ENCODE measurements at regions not wholly inside any gene's neighbourhood (a gene's known extent, or its start where the extent isn't known, plus 50 kb on each side); places are given as distances from the start of the nearest gene placed in this dataset.

GRCh38 chr2:64829525-64829924 lies 159.7 kb upstream of the SLC1A4 start:
- no peak for DNase-seq (ENCODE audit: low read depth in 2 of 2)

DNA sequence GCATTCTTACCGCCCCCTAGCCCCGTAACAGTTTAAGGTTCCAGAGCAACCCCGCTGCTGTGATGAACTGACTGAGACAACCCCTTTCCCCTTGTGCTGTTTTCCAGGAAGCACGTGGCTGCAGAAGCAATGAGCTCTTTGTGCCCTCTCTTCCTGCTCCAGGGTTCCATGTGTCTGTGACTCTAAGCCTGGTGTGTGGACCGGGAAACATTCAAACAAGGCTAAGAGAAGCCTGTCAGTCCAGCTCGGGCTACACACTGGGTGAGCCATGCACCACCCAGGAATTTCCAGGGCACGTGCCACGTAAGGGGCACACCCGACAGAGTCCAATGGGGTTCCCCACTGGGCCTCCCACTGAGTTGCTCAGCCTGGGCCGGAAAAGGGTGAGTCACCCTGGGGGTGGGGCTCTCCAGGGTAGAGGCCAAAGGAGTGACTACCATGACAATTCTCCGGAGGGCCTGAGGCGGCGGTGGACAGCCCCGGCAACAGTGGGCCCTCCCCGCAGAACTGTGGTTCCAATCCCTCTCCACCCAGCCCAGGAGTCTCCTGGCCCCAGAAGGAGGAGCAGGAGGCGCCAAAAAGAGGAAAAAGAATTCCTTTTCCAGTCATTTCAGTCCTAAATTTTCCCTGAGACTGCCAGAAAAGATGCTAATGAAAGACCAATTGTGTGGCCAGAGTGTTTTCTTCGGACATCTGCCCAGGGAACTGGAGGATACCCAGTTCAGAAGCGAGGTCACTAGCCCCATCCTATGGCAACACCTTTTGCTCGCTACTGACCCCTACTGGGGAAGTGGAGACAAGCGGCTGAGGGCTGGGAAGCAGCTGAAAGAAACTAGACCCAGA lies 157.8 kb upstream of the SLC1A4 start:
- DNase-seq (ENCODE audit: low read depth in 2 of 2): peak; percentile 82 to 83

GRCh38 chr2:64831977-64832328 lies 157.2 kb upstream of the SLC1A4 start:
- no peak for DNase-seq (ENCODE audit: low read depth in 2 of 2)

DNA sequence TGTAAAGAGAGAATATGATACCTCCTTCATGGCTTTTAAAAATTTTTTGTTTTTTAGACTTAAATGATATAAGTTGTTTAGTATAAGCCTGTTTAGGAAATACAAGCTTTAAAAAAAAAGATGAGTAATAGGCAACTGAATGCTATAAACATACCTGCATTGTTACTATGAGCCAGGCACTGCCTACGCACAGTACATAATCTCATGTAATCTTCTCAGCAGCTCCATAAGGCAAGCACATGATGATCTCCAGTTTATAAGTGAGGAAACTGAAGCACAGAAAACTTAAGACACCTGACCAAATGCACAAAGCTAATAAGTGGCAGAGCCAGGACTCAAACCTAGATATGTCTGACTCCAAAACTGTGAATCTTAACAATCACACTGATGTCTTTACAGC lies 156.3 kb upstream of the SLC1A4 start:
- DNase-seq (ENCODE audit: low read depth in 2 of 2): no peak

GRCh38 chr2:64836566-64836965 lies 152.6 kb upstream of the SLC1A4 start:
- DNase-seq (ENCODE audit: low read depth in 2 of 2): no peak

DNA sequence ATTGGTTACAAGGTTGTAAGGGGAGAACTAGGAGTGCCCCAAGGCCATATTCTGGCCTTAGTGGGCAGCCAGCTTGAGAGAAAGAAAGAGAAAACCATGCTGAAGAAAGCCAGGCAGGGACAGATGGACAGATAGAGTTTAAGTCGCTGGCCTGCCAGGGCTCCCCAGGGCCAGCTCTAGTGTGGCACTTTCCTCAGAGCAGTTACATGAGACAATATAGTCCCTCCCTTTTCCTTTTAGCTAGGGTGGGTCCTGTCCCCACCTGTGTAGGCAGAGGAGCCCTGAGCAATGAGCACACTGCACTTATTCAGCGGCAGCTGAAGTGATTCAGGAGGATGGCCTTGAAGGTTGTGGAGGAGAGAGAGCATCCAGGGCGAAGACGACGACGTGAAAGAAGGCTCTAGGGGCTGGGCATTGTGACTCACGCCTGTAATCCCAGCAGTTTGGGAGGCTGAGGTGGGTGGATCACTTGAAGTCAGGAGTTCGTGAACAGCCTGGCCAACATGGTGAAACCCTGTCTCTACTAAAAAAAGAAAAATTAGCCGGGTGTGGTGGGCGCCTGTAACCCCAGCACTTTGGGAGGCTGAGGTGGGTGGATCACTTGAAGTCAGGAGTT lies 152.0 kb upstream of the SLC1A4 start:
- DNase-seq (ENCODE audit: low read depth in 2 of 2): no peak

GRCh38 chr2:64837925-64838641 lies 151.1 kb upstream of the SLC1A4 start:
- DNase-seq (ENCODE audit: low read depth in 2 of 2): no peak

- DNase-seq (ENCODE audit: low read depth in 2 of 2): no peak
Observed at GRCh38 chr2:64838817-64839216, 150.4 kb upstream of the SLC1A4 start.

- no peak for DNase-seq (ENCODE audit: low read depth in 2 of 2)
Observed at GRCh38 chr2:64839844-64840243, 149.4 kb upstream of the SLC1A4 start.

GRCh38 chr2:64840426-64840881 lies 148.7 kb upstream of the SLC1A4 start:
- no peak for DNase-seq (ENCODE audit: low read depth in 2 of 2)

- DNase-seq (ENCODE audit: low read depth in 2 of 2): no peak
Observed at GRCh38 chr2:64841461-64841860, 147.7 kb upstream of the SLC1A4 start.

- DNase-seq (ENCODE audit: low read depth in 2 of 2): no peak
Observed at GRCh38 chr2:64842030-64842429, 147.2 kb upstream of the SLC1A4 start.

DNA sequence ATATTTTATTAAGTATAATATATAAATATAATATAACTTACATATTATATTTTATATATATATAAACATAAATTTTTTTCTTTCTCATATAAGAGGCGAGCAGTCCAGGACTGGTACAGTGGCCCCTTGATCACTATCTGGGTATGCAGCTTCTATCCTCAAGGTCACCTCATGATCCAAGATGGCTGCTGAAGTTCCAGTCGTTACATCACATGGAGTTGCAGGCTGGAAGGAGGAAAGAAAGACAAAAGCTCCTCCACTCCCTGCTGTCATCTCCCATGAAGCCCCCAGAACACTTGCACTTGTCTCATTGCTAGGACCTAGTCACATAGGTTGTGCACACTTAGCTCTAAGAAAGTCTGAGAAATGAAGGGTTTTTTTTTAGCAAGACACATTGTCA lies 145.1 kb upstream of the SLC1A4 start:
- no peak for DNase-seq (ENCODE audit: low read depth in 2 of 2)

DNA sequence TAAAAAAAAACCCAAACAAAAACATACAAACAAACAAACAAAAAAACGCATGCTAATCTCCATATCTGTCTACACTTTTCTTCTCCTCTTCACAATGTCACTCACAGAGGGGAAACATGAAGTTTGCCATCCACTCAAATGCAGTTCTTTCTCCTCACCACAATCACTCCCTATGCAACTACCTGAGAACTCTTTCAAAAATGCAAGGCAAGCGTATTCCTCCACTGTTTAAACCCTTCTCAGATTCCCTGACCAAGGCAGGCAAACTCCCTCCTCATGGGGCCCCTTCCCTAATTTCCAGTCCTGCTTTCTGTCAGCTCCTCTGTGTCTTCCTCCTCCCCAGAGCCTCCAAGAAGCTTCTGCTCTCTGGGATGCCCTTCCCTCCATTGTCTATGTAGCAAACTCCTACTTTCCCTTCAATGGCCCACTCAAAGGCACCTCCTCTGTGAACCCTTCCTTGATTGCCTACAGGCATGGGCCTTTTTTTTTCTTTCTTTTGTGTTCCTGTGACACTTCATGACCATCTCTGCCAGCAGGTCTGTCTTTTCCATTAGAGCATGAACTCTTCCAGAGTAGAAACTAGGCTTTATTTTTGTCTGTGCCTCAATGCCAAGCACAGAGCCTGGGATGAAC lies 143.8 kb upstream of the SLC1A4 start:
- no peak for DNase-seq (ENCODE audit: low read depth in 2 of 2)

DNA sequence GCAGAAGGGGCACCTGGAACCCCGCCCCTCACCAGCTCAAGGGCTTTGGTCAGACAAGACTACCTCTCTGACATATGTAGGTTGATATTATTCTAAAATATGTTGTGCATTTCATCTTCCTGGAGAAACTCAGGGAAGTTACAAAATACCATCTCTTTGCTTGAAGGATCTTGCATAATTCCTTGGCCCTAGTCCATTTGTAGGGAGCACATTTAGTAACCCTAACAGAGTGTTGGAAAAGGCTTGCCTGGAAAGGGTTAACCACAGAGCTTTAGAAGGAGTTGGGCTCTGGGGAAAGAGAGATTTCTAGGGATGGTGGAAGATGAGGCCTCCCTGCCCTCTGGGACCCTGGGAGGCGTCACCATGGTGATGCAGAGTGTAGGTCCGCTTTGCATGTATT lies 143.0 kb upstream of the SLC1A4 start:
- DNase-seq (ENCODE audit: low read depth in 2 of 2): no peak

GRCh38 chr2:64847930-64848329 lies 141.3 kb upstream of the SLC1A4 start:
- DNase-seq (ENCODE audit: low read depth in 2 of 2): no peak

DNA sequence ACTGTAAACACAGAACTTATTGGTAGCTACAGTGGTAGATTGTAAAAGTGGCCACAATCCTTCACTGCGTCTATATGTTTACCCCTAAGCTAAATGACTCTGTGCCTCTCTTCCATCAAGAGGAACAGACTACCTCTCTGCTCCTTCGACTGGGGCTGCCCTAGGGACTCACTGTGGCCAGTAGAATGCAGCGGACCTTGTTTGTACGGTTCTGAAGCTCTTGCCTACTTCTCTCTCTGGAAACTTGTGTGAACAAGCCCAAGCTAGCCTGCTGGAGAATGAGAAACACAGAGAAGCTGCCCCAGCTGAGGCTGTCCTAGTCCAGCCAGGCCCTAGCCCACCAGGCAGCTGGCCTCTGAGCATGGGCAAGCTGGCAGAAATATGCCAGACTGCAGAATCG lies 140.8 kb upstream of the SLC1A4 start:
- DNase-seq (ENCODE audit: low read depth in 2 of 2): no peak

DNA sequence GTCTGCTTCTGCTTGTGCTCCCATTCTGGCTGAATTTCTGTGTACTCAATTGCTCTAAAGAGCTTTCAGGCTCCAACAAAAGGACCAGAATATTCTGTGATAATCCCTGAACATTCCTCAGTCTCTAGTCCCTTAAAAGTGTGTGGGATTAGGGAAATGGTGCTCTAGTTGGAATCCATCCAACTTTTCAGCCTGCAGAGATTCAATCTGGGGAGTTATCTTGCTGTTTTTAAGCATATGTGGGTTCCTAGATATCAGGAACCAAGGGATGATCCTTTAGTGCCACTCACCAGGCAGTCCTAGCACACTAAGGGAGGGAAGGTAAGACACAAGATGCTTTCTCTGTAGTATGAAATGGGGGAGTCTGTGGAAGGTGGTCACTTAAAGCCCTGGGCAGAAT lies 140.3 kb upstream of the SLC1A4 start:
- no peak for DNase-seq (ENCODE audit: low read depth in 2 of 2)

DNA sequence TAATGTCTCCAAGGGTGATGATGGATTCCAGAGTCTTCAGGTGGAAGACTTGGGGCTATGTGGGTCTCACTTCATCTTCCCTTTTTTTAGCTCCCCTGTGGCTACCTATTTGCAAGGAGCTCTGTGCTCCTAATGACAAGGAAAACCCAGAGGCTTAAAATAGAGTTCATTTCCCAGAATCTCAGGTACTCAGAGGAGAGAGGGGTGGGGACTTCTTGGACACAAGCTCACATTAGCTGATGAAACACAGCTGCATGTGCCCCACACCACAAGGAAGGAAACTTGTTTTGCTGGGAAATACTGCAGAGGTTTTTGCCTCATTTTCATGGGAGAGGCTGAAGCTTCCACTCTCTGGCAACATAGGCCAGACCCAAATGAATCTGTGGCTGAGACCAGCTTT lies 138.6 kb upstream of the SLC1A4 start:
- DNase-seq (ENCODE audit: low read depth in 2 of 2): no peak

GRCh38 chr2:64852771-64853241 lies 136.4 kb upstream of the SLC1A4 start:
- DNase-seq (ENCODE audit: low read depth in 2 of 2): no peak

- DNase-seq (ENCODE audit: low read depth in 2 of 2): no peak
Observed at GRCh38 chr2:64853306-64853705, 135.9 kb upstream of the SLC1A4 start.

DNA sequence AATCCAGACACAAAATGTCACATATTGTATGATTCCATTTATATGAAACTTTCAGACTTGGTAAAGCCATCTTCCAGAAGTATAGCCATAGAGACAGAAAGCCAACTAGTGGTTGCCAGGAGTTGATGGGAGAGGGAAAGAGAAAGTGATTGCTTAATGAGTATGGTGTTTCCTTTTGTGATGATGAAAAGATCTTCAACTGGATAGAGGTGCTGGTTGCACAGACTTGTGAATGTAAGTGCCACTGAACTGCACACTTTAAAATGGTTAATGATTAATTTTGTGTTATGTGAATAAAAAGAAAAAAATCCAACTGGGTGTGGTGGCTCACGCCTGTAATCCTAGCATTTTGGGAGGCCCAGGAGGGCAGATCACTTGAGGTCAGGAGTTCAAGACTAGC lies 135.3 kb upstream of the SLC1A4 start:
- DNase-seq (ENCODE audit: low read depth in 2 of 2): no peak
